Panc1 (cell line): ENCODE measurements at regions not wholly inside any gene's neighbourhood (a gene's known extent, or its start where the extent isn't known, plus 50 kb on each side); places are given as distances from the start of the nearest gene placed in this dataset.

ENCODE experiments used
- ATAC-seq: fragments of 200-7000 bp; cut with Tn5 transposase; 2 replicates; pipeline ENCODE4 v1.9.1; 2020; ENCODE audit warnings: mild to moderate bottlenecking, moderate library complexity
- BruUV-seq: library from RNA; stranded (reverse); fragments of 400-500 nt; replicated peaks from 2 replicates; lab custom pipeline; 2021; lab: Mats Ljungman, UMichigan
- CTCF ChIA-PET: fragments of 300-600 bp; sonication (Branson Sonifier 250); formaldehyde crosslinking; loops from one replicate; lab custom pipeline; 2022; ENCODE audit warnings: antibody characterized with exemption; lab: Charles Lee
- POLR2A ChIA-PET: fragments of 300-600 bp; sonication (Branson Sonifier 250); formaldehyde crosslinking; loops from one replicate; lab custom pipeline; 2022; ENCODE audit warnings: antibody characterized with exemption; lab: Charles Lee
- DNase-seq: peaks from one replicate; pipeline ENCODE4 v3.0.0-alpha.2; 2010; ENCODE audit warnings: low read depth, low spot score
- H3K27ac ChIP-seq: 2 replicates; pipeline ENCODE4 v1.5.1; 2011; ENCODE audit warnings: mild to moderate bottlenecking, low read length, inconsistent platforms
- H3K27me3 ChIP-seq: fragments of 200-500 bp; sonication (Bioruptor generic); 2 replicates; pipeline ENCODE4 v1.6.0; 2014; ENCODE audit warnings: low read length, inconsistent platforms; ENCODE audit not compliant: control insufficient read depth, insufficient read depth
- H3K36me3 ChIP-seq: fragments of 200-500 bp; sonication (Bioruptor generic); 2 replicates; pipeline ENCODE4 v1.5.1; 2014; ENCODE audit warnings: inconsistent platforms, mild to moderate bottlenecking, low read length, moderate library complexity; ENCODE audit not compliant: control insufficient read depth, insufficient read depth
- H3K4me1 ChIP-seq: 2 replicates; pipeline ENCODE4 v1.5.1; 2011; ENCODE audit warnings: inconsistent platforms, mild to moderate bottlenecking, low read length, moderate library complexity; ENCODE audit not compliant: control insufficient read depth, insufficient read depth
- H3K4me3 ChIP-seq, 2 experiments: 2 replicates each; pipeline ENCODE4 v1.5.1; 2011 to 2012; ENCODE audit warnings: low read depth in 2 of 2, low read length in 2 of 2, mild to moderate bottlenecking in 2 of 2, inconsistent platforms in 1 of 2, moderate library complexity in 1 of 2
- H3K9me3 ChIP-seq: fragments of 200-500 bp; sonication (Bioruptor generic); 2 replicates; pipeline ENCODE4 v1.5.1; 2014; ENCODE audit warnings: low read depth, mild to moderate bottlenecking, inconsistent platforms, low read length, moderate library complexity; ENCODE audit not compliant: control insufficient read depth, insufficient read depth
- CTCF ChIP-seq: fragments of 450-650 bp; IDR thresholded peaks from 2 replicates; pipeline ENCODE4 v1.5.1; 2017; ENCODE audit warnings: mild to moderate bottlenecking
- POLR2AphosphoS5 ChIP-seq: IDR thresholded peaks from 2 replicates; pipeline ENCODE4 v1.6.1; 2012; ENCODE audit warnings: mild to moderate bottlenecking, low read depth, low read length, moderate library complexity
- REST ChIP-seq, 2 experiments: IDR thresholded peaks; 2 replicates each; pipeline ENCODE4 v1.6.1; 2011 to 2012; ENCODE audit warnings: low read depth in 2 of 2, control low read depth in 1 of 2, low read length in 1 of 2, mild to moderate bottlenecking in 1 of 2, moderate library complexity in 1 of 2; ENCODE audit not compliant: insufficient read depth in 1 of 2
- SIN3A ChIP-seq: IDR thresholded peaks from 2 replicates; pipeline ENCODE4 v1.6.1; 2012; ENCODE audit warnings: low read depth, mild to moderate bottlenecking, low read length, moderate library complexity, borderline replicate concordance; ENCODE audit not compliant: insufficient read depth
- TCF7L2 ChIP-seq: IDR thresholded peaks from 2 replicates; pipeline ENCODE4 v1.6.1; 2011; ENCODE audit warnings: mild to moderate bottlenecking, low read depth, low read length, inconsistent platforms
- in situ Hi-C: cut with HindIII; loops from 2 replicates; pipeline ENCODE4 v1.10.0; 2016; ENCODE audit warnings: low sequenced_read_pairs, low pct_unique_long_range_greater_than_20kb
- intact Hi-C: fragments of 100-400 bp; cut with micrococcal nuclease; formaldehyde crosslinking; loops from one replicate; pipeline ENCODE4 v1.10.0; 2022; ENCODE audit not compliant: unreplicated experiment

- BruUV-seq, result no TSS peak
- in situ Hi-C loops (no loop called here), intact Hi-C loops (no loop called here)
- CTCF ChIA-PET, result no interaction called here
- POLR2A ChIA-PET, result no interaction called here
- H3K27ac ChIP-seq, result no peak overlapping the region
- TF ChIP-seq CTCF (no peak), POLR2AphosphoS5 (no peak), REST (IDR thresholded peaks at IDR 0.05; ENCODE audit: insufficient read depth in 1 of 2, low read depth in 2 of 2, low read length in 1 of 2) (no peak), TCF7L2 (no peak), SIN3A (no peak)
- no peaks in the 10 kb centered on the region for H3K4me1 ChIP-seq
- H3K4me3 ChIP-seq, result no peak overlapping the region
- DNase-seq (no peak), ATAC-seq (no peak)
- no peaks in the 10 kb centered on the region for H3K9me3 ChIP-seq
- H3K27me3 ChIP-seq, result no peaks in the 10 kb centered on the region
- H3K36me3 ChIP-seq, result no peaks in the 10 kb centered on the region
Measured at GRCh38 chr4:24244663-24245490, 339.5 kb downstream of the DHX15 start.

- DNase-seq (no peak), ATAC-seq (no peak)
- no peak for TF ChIP-seq REST (IDR thresholded peaks at IDR 0.05; ENCODE audit: insufficient read depth in 1 of 2, low read depth in 2 of 2, low read length in 1 of 2)
- TF ChIP-seq CTCF, result no peak
- TF ChIP-seq SIN3A, result no peak
- TF ChIP-seq POLR2AphosphoS5, result no peak
- TF ChIP-seq TCF7L2, result no peak
- ChIA-PET POLR2A (no interaction called here), CTCF (no interaction called here)
- no peak overlapping the region for H3K27ac ChIP-seq
- no peak overlapping the region for H3K4me3 ChIP-seq
- no peaks in the 10 kb centered on the region for H3K27me3 ChIP-seq
- intact Hi-C loops, result no loop called here
- in situ Hi-C loops, result no loop called here
- BruUV-seq, result no TSS peak
- H3K4me1 ChIP-seq, result no peaks in the 10 kb centered on the region
- no peaks in the 10 kb centered on the region for H3K36me3 ChIP-seq
- no peaks in the 10 kb centered on the region for H3K9me3 ChIP-seq
Measured at GRCh38 chr4:24243641-24244040, 340.7 kb downstream of the DHX15 start.
